ENCODE measurements at regions not wholly inside any gene's neighbourhood (a gene's known extent, or its start where the extent isn't known, plus 50 kb on each side); places are given as distances from the start of the nearest gene placed in this dataset.

DNA sequence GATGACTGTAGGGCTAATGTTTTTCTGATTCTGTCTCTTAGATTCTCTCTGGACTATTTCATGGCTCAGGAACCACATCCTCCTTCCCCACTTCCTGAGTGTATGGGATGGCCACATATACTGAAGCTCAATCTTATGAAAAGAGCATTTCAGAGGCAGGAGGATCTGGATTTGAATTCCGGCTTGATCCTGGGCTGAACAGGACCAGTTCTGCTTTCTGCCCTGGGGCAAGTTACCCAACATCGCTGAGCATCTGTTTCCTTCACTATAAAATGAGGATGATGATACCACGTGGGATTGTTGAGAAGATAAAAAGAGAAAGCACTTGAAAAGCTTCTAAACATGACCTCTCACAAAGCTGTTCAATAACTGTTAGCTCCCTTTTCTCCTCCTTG is 168.4 kb upstream of the TNFAIP3 start:
- intact Hi-C loops (cut with micrococcal nuclease; ENCODE audit: unreplicated experiment) = loop anchor here (5.0 kb wide), 1 partner anchor 601 kb away; no protein-coding TSS in a partner anchor
- peaks cover 4% of the 10 kb centered on the region; the same call in 1 of the 2 replicates for H3K9me3 ChIP-seq
- no peaks in the 10 kb centered on the region for H3K27me3 ChIP-seq (replicated peaks; ENCODE audit: control insufficient read depth, insufficient read depth, low read length)
- H3K36me3 ChIP-seq (ENCODE audit: control insufficient read depth, insufficient read depth, low read length) = no peaks in the 10 kb centered on the region
- Mint-ChIP-seq H3K4me1 (ENCODE audit: low read depth, unreplicated experiment) (peaks cover 38% of the 10 kb centered on the region), H3K27me3 (ENCODE audit: insufficient read depth, unreplicated experiment) (no peaks in the 10 kb centered on the region), H3K4me3 (ENCODE audit: unreplicated experiment) (no peak overlapping the region), H3K9me3 (ENCODE audit: unreplicated experiment) (peaks cover 21% of the 10 kb centered on the region), H3K27ac (ENCODE audit: unreplicated experiment) (peak overlapping the region; percentile 94), H3K36me3 (ENCODE audit: insufficient read depth, unreplicated experiment) (peaks cover 7% of the 10 kb centered on the region)
- ChIA-PET CTCF (interaction anchor here (1.9 kb wide), 1 partner anchor 57 kb away, joined by 6 read pairs; no protein-coding TSS in a partner anchor), POLR2A (no interaction called here)
- BruUV-seq (replicated peaks) = no TSS peak
- H3K4me3 ChIP-seq (ENCODE audit: low read depth, low read length) = no peak overlapping the region
- H3K4me1 ChIP-seq = peaks cover 44% of the 10 kb centered on the region
- no peak for DNase-seq
- TF ChIP-seq, protein P1, sequence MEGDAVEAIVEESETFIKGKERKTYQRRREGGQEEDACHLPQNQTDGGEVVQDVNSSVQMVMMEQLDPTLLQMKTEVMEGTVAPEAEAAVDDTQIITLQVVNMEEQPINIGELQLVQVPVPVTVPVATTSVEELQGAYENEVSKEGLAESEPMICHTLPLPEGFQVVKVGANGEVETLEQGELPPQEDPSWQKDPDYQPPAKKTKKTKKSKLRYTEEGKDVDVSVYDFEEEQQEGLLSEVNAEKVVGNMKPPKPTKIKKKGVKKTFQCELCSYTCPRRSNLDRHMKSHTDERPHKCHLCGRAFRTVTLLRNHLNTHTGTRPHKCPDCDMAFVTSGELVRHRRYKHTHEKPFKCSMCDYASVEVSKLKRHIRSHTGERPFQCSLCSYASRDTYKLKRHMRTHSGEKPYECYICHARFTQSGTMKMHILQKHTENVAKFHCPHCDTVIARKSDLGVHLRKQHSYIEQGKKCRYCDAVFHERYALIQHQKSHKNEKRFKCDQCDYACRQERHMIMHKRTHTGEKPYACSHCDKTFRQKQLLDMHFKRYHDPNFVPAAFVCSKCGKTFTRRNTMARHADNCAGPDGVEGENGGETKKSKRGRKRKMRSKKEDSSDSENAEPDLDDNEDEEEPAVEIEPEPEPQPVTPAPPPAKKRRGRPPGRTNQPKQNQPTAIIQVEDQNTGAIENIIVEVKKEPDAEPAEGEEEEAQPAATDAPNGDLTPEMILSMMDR (IDR thresholded peaks at IDR 0.05; ENCODE audit: insufficient read depth in 1 of 2, low read depth in 1 of 2, low read length in 1 of 2, severe bottlenecking in 1 of 2, unreplicated experiment in 1 of 2) = no peak

DNA sequence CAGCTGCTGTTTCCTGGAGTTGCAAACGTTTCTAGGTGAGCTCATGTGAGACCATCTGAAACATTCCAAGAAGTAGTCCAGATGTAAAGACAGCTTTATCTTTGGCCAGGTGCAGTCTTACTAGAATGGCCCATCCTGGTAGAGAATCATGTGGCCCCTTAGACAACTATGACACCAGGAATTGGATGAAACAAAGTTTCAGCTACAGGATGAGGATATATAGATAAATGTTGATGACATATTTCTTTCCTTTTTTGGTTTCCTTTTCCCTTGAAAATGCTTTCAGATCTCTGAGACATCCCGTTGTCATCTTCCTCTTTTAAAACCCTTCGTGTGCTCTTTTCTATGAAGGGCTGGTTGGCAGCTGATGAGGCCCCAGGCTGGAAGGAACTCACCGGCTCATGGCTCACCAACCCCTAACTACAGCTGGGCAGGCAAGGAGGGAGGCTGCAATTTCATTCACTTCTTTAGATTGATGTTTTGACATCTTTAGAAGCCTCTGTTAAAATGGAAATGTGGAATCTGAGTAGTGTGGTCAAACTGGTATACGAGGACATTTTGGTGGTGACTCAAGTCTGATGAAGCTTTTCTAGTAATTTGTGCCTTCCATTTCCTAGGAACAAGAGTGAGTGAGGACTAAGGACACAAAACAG is 167.9 kb upstream of the TNFAIP3 start:
- no TSS peak for BruUV-seq (replicated peaks)
- H3K4me3 ChIP-seq (ENCODE audit: low read depth, low read length) = no peak overlapping the region
- TF ChIP-seq, protein P1 (IDR thresholded peaks at IDR 0.05; ENCODE audit: insufficient read depth in 1 of 2, low read depth in 1 of 2, low read length in 1 of 2, severe bottlenecking in 1 of 2, unreplicated experiment in 1 of 2) = no peak
- Mint-ChIP-seq H3K27ac (ENCODE audit: unreplicated experiment) (peak overlapping the region; percentile 94), H3K9me3 (ENCODE audit: unreplicated experiment) (peaks cover 23% of the 10 kb centered on the region), H3K4me3 (ENCODE audit: unreplicated experiment) (no peak overlapping the region), H3K36me3 (ENCODE audit: insufficient read depth, unreplicated experiment) (peaks cover 7% of the 10 kb centered on the region), H3K4me1 (ENCODE audit: low read depth, unreplicated experiment) (peaks cover 38% of the 10 kb centered on the region), H3K27me3 (ENCODE audit: insufficient read depth, unreplicated experiment) (no peaks in the 10 kb centered on the region)
- H3K4me1 ChIP-seq = peaks cover 44% of the 10 kb centered on the region
- intact Hi-C loops (cut with micrococcal nuclease; ENCODE audit: unreplicated experiment) = loop anchor here (5.0 kb wide), 1 partner anchor 602 kb away; no protein-coding TSS in a partner anchor
- H3K27me3 ChIP-seq (replicated peaks; ENCODE audit: control insufficient read depth, insufficient read depth, low read length) = no peaks in the 10 kb centered on the region
- H3K36me3 ChIP-seq (ENCODE audit: control insufficient read depth, insufficient read depth, low read length) = no peaks in the 10 kb centered on the region
- no peak for DNase-seq
- ChIA-PET CTCF (no interaction called here), POLR2A (no interaction called here)
- peaks cover 4% of the 10 kb centered on the region; the same call in 1 of the 2 replicates for H3K9me3 ChIP-seq

DNA sequence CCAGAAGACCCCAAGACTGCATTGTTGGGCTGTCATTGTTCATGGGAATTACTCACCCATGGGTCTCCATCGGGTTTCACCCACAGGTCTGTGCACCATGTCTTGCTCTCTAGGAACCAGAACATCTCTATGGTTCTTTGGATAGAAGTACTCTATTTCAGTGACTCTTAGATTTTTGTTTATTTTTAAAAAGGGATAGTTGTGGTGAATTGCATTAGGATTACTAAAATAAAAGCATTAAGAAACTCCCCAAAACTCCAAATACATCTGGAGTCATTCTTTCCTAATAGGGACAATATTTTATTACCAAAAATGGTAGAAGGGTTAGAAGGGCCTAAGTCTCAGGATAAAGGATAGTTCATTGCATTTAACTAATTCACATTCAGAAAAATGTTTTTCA is 166.9 kb upstream of the TNFAIP3 start:
- Mint-ChIP-seq H3K36me3 (ENCODE audit: insufficient read depth, unreplicated experiment) (peaks cover 8% of the 10 kb centered on the region), H3K9me3 (ENCODE audit: unreplicated experiment) (peaks cover 23% of the 10 kb centered on the region), H3K27ac (ENCODE audit: unreplicated experiment) (no peak overlapping the region), H3K4me3 (ENCODE audit: unreplicated experiment) (no peak overlapping the region), H3K4me1 (ENCODE audit: low read depth, unreplicated experiment) (peaks cover 37% of the 10 kb centered on the region), H3K27me3 (ENCODE audit: insufficient read depth, unreplicated experiment) (no peaks in the 10 kb centered on the region)
- TF ChIP-seq, protein P1 (IDR thresholded peaks at IDR 0.05; ENCODE audit: insufficient read depth in 1 of 2, low read depth in 1 of 2, low read length in 1 of 2, severe bottlenecking in 1 of 2, unreplicated experiment in 1 of 2) = no peak
- intact Hi-C loops (cut with micrococcal nuclease; ENCODE audit: unreplicated experiment) = no loop called here
- POLR2A ChIA-PET = no interaction called here
- H3K9me3 ChIP-seq = peaks cover 4% of the 10 kb centered on the region; the same call in 1 of the 2 replicates
- no peaks in the 10 kb centered on the region for H3K36me3 ChIP-seq (ENCODE audit: control insufficient read depth, insufficient read depth, low read length)
- H3K4me1 ChIP-seq = peaks cover 50% of the 10 kb centered on the region
- DNase-seq = no peak
- CTCF ChIA-PET = no interaction called here
- no peaks in the 10 kb centered on the region for H3K27me3 ChIP-seq (replicated peaks; ENCODE audit: control insufficient read depth, insufficient read depth, low read length)
- no peak overlapping the region for H3K4me3 ChIP-seq (ENCODE audit: low read depth, low read length)
- no TSS peak for BruUV-seq (replicated peaks)

Data from Caco-2 (cell line).